Activated CD8-positive, alpha-beta memory T cell treated with anti-CD3 and anti-CD28 coated beads, Interleukin-2, amount 10 ng/mL, durations not matched to agents 7 days and 5 days (primary cell): ENCODE measurements at regions not wholly inside any gene's neighbourhood (a gene's known extent, or its start where the extent isn't known, plus 50 kb on each side); places are given as distances from the start of the nearest gene placed in this dataset.

Experiments used
- ATAC-seq: fragments of 150-1000 bp; cut with Tn5 transposase; one replicate; pipeline ENCODE4 v1.10.0; 2021; ENCODE audit warnings: moderate library complexity
- CTCF ChIA-PET: fragments of 350-600 bp; sonication (Branson Sonifier 250); formaldehyde crosslinking; loops from one replicate; lab custom pipeline; 2021; ENCODE audit warnings: antibody characterized with exemption; lab: Charles Lee
- DNase-seq: peaks from one replicate; pipeline ENCODE4 v3.0.0-alpha.2; 2020
- H3K27ac Mint-ChIP-seq: one replicate; pipeline ENCODE4 v1.8.0; 2021; ENCODE audit warnings: mild to moderate bottlenecking, mixed read lengths
- H3K27me3 Mint-ChIP-seq: one replicate; pipeline ENCODE4 v1.8.0; 2021; ENCODE audit warnings: mixed read lengths
- H3K36me3 Mint-ChIP-seq: one replicate; pipeline ENCODE4 v1.8.0; 2021; ENCODE audit warnings: mild to moderate bottlenecking, mixed read lengths
- H3K4me1 Mint-ChIP-seq: one replicate; pipeline ENCODE4 v1.8.0; 2021; ENCODE audit warnings: mixed read lengths
- H3K4me3 Mint-ChIP-seq: one replicate; pipeline ENCODE4 v1.8.0; 2021; ENCODE audit warnings: mild to moderate bottlenecking, moderate library complexity, mixed read lengths
- H3K9me3 Mint-ChIP-seq: one replicate; pipeline ENCODE4 v1.8.0; 2022; ENCODE audit warnings: low read depth, mixed read lengths

- Mint-ChIP-seq H3K4me3 (no peak overlapping the region), H3K27ac (no peak overlapping the region), H3K36me3 (no peaks in the 10 kb centered on the region), H3K9me3 (no peaks in the 10 kb centered on the region), H3K27me3 (peaks cover 18% of the 10 kb centered on the region), H3K4me1 (no peaks in the 10 kb centered on the region)
- DNase-seq = no peak
- CTCF ChIA-PET = interaction anchor here (0.6 to 1.3 kb wide), 4 partner anchors 19 to 1537 kb away, joined by 3 to 4 read pairs (median 3); no protein-coding TSS in a partner anchor
- no peak for ATAC-seq
Observed at GRCh38 chr18:25896956-25897355, 193.5 kb downstream of the SS18 start.

- Mint-ChIP-seq H3K9me3 (no peaks in the 10 kb centered on the region), H3K27ac (no peak overlapping the region), H3K4me1 (no peaks in the 10 kb centered on the region), H3K4me3 (no peak overlapping the region), H3K36me3 (no peaks in the 10 kb centered on the region), H3K27me3 (peaks cover 18% of the 10 kb centered on the region)
- CTCF ChIA-PET = interaction anchor here (0.6 to 1.3 kb wide), 4 partner anchors 19 to 1537 kb away, joined by 3 to 4 read pairs (median 3); no protein-coding TSS in a partner anchor
- no peak for DNase-seq
- ATAC-seq = peak; percentile 39
Observed at GRCh38 chr18:25896178-25896780, 194.1 kb downstream of the SS18 start.

DNA sequence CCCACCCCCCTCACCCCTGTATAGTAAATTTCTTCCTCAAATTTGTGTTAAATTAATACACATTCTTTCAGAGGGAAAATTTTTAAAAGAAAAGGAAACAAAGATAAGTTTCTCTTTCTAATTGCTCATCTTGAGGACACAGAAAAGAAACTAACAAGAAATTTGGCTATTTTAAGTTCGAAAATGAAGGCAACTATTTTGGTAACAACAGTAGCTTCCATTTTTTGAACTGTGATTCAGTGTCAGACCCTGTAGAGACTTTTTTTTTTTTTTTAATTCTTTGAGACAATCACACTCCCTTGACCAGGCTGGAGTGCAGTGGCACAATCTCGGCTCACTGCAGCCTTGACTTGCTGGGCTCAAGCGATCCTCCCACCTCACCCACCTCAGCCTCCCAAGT is 194.9 kb downstream of the SS18 start:
- Mint-ChIP-seq H3K27me3 (peaks cover 16% of the 10 kb centered on the region), H3K4me3 (no peak overlapping the region), H3K9me3 (no peaks in the 10 kb centered on the region), H3K4me1 (no peaks in the 10 kb centered on the region), H3K36me3 (no peaks in the 10 kb centered on the region), H3K27ac (no peak overlapping the region)
- no peak for DNase-seq
- CTCF ChIA-PET = interaction anchor here (1.1 kb wide), 1 partner anchor 38 kb away, joined by 3 read pairs; no protein-coding TSS in a partner anchor
- ATAC-seq = no peak

GRCh38 chr18:25886283-25886682 is 204.1 kb downstream of the SS18 start:
- ATAC-seq (no peak), DNase-seq (no peak)
- Mint-ChIP-seq H3K4me3 (no peak overlapping the region), H3K4me1 (no peaks in the 10 kb centered on the region), H3K27ac (no peak overlapping the region), H3K36me3 (no peaks in the 10 kb centered on the region), H3K9me3 (peaks cover 2% of the 10 kb centered on the region), H3K27me3 (peaks cover 8% of the 10 kb centered on the region)
- CTCF ChIA-PET = no interaction called here

- peaks cover 2% of the 10 kb centered on the region for H3K9me3 Mint-ChIP-seq
- H3K36me3 Mint-ChIP-seq = no peaks in the 10 kb centered on the region
- H3K27ac Mint-ChIP-seq = no peak overlapping the region
- CTCF ChIA-PET = no interaction called here
- DNase-seq = no peak
- ATAC-seq = no peak
- H3K27me3 Mint-ChIP-seq = peaks cover 10% of the 10 kb centered on the region
- no peak overlapping the region for H3K4me3 Mint-ChIP-seq
- no peaks in the 10 kb centered on the region for H3K4me1 Mint-ChIP-seq
Observed at GRCh38 chr18:25883091-25883490, 207.3 kb downstream of the SS18 start.

- H3K9me3 Mint-ChIP-seq = no peaks in the 10 kb centered on the region
- H3K4me3 Mint-ChIP-seq = no peak overlapping the region
- ATAC-seq (no peak), DNase-seq (no peak)
- no peak overlapping the region for H3K27ac Mint-ChIP-seq
- CTCF ChIA-PET = no interaction called here
- peaks cover 10% of the 10 kb centered on the region for H3K27me3 Mint-ChIP-seq
- H3K36me3 Mint-ChIP-seq = no peaks in the 10 kb centered on the region
- no peaks in the 10 kb centered on the region for H3K4me1 Mint-ChIP-seq
Observed at GRCh38 chr18:25881149-25881548, 209.3 kb downstream of the SS18 start.

GRCh38 chr18:25880441-25880840 is 210.0 kb downstream of the SS18 start:
- DNase-seq (no peak), ATAC-seq (no peak)
- H3K4me1 Mint-ChIP-seq = no peaks in the 10 kb centered on the region
- H3K36me3 Mint-ChIP-seq = no peaks in the 10 kb centered on the region
- no peak overlapping the region for H3K4me3 Mint-ChIP-seq
- no peaks in the 10 kb centered on the region for H3K9me3 Mint-ChIP-seq
- H3K27me3 Mint-ChIP-seq = peaks cover 10% of the 10 kb centered on the region
- H3K27ac Mint-ChIP-seq = no peak overlapping the region
- CTCF ChIA-PET = no interaction called here

DNA sequence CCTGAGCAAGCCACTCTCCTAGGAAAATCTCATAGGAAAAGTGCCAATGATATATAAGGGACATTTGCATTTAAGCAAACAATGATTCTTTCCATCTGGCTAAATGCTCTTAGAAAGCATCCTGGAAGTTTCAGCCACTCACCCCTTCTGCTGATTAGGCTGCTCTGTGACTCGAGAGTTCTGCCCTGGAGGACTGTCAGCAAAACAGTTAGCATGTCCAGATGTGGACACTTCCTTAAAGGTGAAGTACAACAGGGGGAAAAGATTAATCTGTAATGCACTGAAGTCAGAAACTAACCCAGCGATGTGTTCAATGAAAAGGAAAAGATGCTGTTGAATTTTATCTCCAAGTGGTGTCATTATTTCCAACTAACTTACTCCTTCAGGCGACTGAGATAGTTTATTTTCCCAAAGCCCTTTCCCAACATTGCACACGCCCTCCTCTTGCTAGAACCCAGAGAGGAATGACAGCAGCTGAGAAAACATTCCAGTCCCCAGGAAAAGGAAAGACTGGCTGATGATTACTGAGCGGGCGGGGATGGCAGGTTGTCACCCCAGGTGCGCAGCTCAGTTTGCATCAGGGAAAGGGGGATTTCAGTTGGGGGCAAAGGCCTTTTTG is 214.0 kb downstream of the SS18 start:
- Mint-ChIP-seq H3K4me1 (no peaks in the 10 kb centered on the region), H3K4me3 (no peak overlapping the region), H3K27me3 (peaks cover 8% of the 10 kb centered on the region), H3K27ac (no peak overlapping the region), H3K9me3 (no peaks in the 10 kb centered on the region), H3K36me3 (no peaks in the 10 kb centered on the region)
- CTCF ChIA-PET = no interaction called here
- DNase-seq (no peak), ATAC-seq (no peak)

DNA sequence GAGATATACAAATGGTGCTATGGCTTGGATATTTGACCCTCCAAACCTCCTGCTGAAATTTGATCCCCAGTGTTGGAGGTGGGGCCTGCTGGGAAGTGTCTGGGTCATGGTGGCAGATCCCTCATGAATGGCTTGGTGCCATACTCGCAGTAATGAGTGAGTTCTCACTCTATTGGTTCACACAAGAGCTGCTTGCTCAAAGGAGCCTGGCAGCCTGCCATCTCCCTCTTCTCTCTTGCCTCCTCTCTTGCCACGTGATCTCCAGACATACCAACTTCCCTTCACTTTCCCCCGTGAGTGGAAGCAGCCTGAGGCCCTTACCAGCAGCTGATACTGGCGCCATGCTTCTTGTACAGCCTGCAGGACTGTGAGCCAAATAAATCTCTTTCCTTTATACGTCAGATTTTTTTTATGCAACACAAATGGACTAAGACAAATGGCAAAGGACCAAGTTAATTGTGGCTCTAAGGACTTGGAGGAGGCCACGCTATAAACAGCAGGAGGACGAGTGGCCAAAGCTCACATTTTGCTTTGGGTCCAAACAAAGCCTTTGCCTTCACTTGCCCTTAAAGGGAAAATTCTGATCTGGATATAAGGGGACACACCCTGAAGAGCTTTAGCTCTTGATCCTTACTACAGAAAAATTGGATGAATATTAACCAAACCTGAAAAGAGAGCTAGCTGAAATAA is 214.7 kb downstream of the SS18 start:
- no peaks in the 10 kb centered on the region for H3K9me3 Mint-ChIP-seq

GRCh38 chr18:25873833-25874232 is 216.6 kb downstream of the SS18 start:
- H3K4me3 Mint-ChIP-seq = no peak overlapping the region
- H3K9me3 Mint-ChIP-seq = no peaks in the 10 kb centered on the region
- H3K27ac Mint-ChIP-seq = no peak overlapping the region
- CTCF ChIA-PET = no interaction called here
- ATAC-seq (no peak), DNase-seq (no peak)
- no peaks in the 10 kb centered on the region for H3K36me3 Mint-ChIP-seq
- peaks cover 5% of the 10 kb centered on the region for H3K27me3 Mint-ChIP-seq
- H3K4me1 Mint-ChIP-seq = no peaks in the 10 kb centered on the region

More for the DNA sequence above, 214.7 kb downstream of the SS18 start:
- no peak for ATAC-seq
- no peaks in the 10 kb centered on the region for H3K4me1 Mint-ChIP-seq
- CTCF ChIA-PET = no interaction called here
- H3K27me3 Mint-ChIP-seq = peaks cover 8% of the 10 kb centered on the region
- no peak for DNase-seq
- no peaks in the 10 kb centered on the region for H3K36me3 Mint-ChIP-seq
- H3K27ac Mint-ChIP-seq = no peak overlapping the region
- no peak overlapping the region for H3K4me3 Mint-ChIP-seq

GRCh38 chr18:25866331-25866730 is 224.1 kb downstream of the SS18 start:
- no peak for DNase-seq
- Mint-ChIP-seq H3K9me3 (no peaks in the 10 kb centered on the region), H3K27ac (no peak overlapping the region), H3K27me3 (peaks cover 5% of the 10 kb centered on the region), H3K4me3 (no peak overlapping the region), H3K36me3 (no peaks in the 10 kb centered on the region), H3K4me1 (no peaks in the 10 kb centered on the region)
- CTCF ChIA-PET = no interaction called here
- no peak for ATAC-seq

- H3K4me1 Mint-ChIP-seq = no peaks in the 10 kb centered on the region
- H3K27me3 Mint-ChIP-seq = peaks cover 8% of the 10 kb centered on the region
- no peak for ATAC-seq
- no peak overlapping the region for H3K27ac Mint-ChIP-seq
- H3K4me3 Mint-ChIP-seq = no peak overlapping the region
- no peaks in the 10 kb centered on the region for H3K36me3 Mint-ChIP-seq
- CTCF ChIA-PET = no interaction called here
- no peaks in the 10 kb centered on the region for H3K9me3 Mint-ChIP-seq
- no peak for DNase-seq
Observed at GRCh38 chr18:25862881-25863600, 227.4 kb downstream of the SS18 start.

- H3K4me1 Mint-ChIP-seq = no peaks in the 10 kb centered on the region
- no peaks in the 10 kb centered on the region for H3K9me3 Mint-ChIP-seq
- no peaks in the 10 kb centered on the region for H3K36me3 Mint-ChIP-seq
- DNase-seq (no peak), ATAC-seq (no peak)
- no peaks in the 10 kb centered on the region for H3K27me3 Mint-ChIP-seq
- H3K4me3 Mint-ChIP-seq = no peak overlapping the region
- CTCF ChIA-PET = no interaction called here
- H3K27ac Mint-ChIP-seq = no peak overlapping the region
Observed at GRCh38 chr18:25853691-25854433, 236.6 kb downstream of the SS18 start.
